Ovary (tissue), 3 donors: ENCODE measurements at regions not wholly inside any gene's neighbourhood (a gene's known extent, or its start where the extent isn't known, plus 50 kb on each side); places are given as distances from the start of the nearest gene placed in this dataset.

Experiments
- POLR2A ChIP-seq: fragments of 450-650 bp; IDR thresholded peaks from one replicate; pipeline ENCODE4 v1.6.1; 2017; ENCODE audit warnings: antibody characterized with exemption, mild to moderate bottlenecking, moderate library complexity
- TF ChIP-seq, protein P1 (sequence below), 3 donors: fragments of 450-650 bp in 2 of 3; fragments of 200-600 bp in 1 of 3; IDR thresholded peaks; one replicate each; pipeline versions ENCODE4 v1.5.1 to v1.8.0; 2016 to 2022; ENCODE audit warnings: antibody characterized with exemption in 3 of 3, mild to moderate bottlenecking in 1 of 3
- donor health status: DM: no; HTN: no; CAD: no.

DNA sequence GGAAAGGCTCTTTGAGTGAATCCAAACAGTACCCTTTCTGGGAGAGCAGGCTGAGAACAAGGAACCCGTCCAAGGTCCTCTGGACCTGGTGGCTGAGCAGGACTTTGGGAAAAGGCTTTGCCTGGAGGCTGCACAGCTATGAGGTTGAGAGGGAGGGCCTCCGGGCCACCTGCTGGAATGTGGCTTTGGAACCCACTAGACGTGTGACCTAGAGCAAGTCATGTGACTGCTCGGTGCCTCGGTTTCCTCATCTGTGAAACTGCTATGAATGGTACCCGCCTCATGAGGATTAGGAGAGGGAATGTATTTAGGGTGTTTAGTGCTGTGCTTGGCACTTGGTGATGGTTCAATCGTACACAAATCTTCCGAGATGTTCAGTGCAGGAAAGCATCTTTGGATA, 50.4 kb downstream of the HAPSTR1 start:
- TF ChIP-seq POLR2A: no peak
- TF ChIP-seq, protein P1, sequence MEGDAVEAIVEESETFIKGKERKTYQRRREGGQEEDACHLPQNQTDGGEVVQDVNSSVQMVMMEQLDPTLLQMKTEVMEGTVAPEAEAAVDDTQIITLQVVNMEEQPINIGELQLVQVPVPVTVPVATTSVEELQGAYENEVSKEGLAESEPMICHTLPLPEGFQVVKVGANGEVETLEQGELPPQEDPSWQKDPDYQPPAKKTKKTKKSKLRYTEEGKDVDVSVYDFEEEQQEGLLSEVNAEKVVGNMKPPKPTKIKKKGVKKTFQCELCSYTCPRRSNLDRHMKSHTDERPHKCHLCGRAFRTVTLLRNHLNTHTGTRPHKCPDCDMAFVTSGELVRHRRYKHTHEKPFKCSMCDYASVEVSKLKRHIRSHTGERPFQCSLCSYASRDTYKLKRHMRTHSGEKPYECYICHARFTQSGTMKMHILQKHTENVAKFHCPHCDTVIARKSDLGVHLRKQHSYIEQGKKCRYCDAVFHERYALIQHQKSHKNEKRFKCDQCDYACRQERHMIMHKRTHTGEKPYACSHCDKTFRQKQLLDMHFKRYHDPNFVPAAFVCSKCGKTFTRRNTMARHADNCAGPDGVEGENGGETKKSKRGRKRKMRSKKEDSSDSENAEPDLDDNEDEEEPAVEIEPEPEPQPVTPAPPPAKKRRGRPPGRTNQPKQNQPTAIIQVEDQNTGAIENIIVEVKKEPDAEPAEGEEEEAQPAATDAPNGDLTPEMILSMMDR (IDR thresholded peaks at IDR 0.05): no peak
